ENCODE measurements at regions not wholly inside any gene's neighbourhood (a gene's known extent, or its start where the extent isn't known, plus 50 kb on each side); places are given as distances from the start of the nearest gene placed in this dataset.
A peak's percentile ranks its signal among the peaks of the same experiment; 100 is the strongest.

- no peak for DNase-seq
- in situ Hi-C loops (cut with MboI; ENCODE audit: low pct_unique_long_range_greater_than_20kb, low sequenced_read_pairs) = no loop called here
These were observed 475.0 kb upstream of the PCDH7 start for GRCh38 chr4:30245140-30245539.

GRCh38 chr4:30256116-30256832 is 463.9 kb upstream of the PCDH7 start:
- in situ Hi-C loops (cut with MboI; ENCODE audit: low pct_unique_long_range_greater_than_20kb, low sequenced_read_pairs) = no loop called here
- no peak for DNase-seq

DNA sequence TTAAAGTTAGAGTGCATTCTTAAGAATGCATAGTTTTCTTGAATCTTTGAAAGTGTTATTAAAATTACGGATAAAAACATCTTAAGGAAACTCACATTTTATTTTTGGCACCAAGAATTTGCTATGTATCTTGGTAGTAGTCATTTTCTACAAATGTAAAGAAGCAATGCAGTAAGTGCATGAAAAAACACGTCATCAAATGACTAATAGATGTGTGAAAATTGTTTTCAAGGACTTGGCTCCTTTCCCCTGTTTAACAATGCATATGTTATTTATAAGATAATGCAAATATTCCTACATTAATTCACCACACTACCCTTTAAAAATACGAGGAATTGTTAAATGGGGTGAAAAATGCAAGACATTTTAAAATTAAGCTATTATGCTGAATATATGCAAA is 461.2 kb upstream of the PCDH7 start:
- in situ Hi-C loops (cut with MboI; ENCODE audit: low pct_unique_long_range_greater_than_20kb, low sequenced_read_pairs) = no loop called here
- no peak for DNase-seq

DNA sequence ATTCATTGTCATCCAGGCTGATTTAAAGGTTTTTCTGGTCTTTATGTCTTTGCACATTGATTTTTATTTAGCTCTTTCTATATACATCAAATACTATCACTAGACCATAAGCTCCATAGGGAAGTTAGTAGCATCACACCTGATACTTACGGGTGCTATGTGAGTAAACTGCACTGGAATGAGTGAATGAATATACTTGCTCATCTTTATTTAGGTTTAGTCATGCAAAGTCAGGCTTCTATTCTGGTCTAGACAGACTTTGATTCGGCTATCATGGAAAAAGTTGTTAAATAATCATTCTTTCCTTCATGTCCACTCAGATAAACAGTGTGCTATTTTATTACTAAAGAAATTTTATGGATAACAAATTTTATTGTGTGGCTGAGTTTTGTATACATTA is 457.8 kb upstream of the PCDH7 start:
- no peak for DNase-seq

DNA sequence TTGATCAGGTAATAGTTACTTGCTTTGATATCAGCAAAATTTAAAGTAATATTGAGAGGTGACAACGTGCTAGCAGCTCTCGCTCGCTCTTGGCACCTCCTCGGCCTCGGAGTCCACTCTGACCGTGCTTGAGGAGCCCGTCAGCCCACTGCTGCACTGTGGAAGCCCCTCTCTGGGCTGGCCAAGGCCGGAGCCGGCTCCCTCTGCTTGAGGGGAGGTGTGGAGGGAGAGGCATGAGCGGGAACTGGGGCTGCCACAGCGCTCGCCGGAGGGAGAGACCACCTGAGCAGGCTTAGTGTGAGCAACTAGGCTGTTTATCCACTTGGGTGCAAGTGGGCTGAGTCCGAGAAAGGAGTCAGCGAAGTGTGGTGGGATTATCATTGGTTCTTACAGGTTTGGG is 455.7 kb upstream of the PCDH7 start:
- in situ Hi-C loops (cut with MboI; ENCODE audit: low pct_unique_long_range_greater_than_20kb, low sequenced_read_pairs) = no loop called here
- DNase-seq = no peak

More for the DNA sequence above, 457.8 kb upstream of the PCDH7 start:
- in situ Hi-C loops (cut with MboI; ENCODE audit: low pct_unique_long_range_greater_than_20kb, low sequenced_read_pairs) = no loop called here

- DNase-seq = no peak
- in situ Hi-C loops (cut with MboI; ENCODE audit: low pct_unique_long_range_greater_than_20kb, low sequenced_read_pairs) = no loop called here
These were observed 454.5 kb upstream of the PCDH7 start for GRCh38 chr4:30265716-30266115.

GRCh38 chr4:30268370-30268769 is 451.8 kb upstream of the PCDH7 start:
- DNase-seq = no peak
- in situ Hi-C loops (cut with MboI; ENCODE audit: low pct_unique_long_range_greater_than_20kb, low sequenced_read_pairs) = no loop called here

DNA sequence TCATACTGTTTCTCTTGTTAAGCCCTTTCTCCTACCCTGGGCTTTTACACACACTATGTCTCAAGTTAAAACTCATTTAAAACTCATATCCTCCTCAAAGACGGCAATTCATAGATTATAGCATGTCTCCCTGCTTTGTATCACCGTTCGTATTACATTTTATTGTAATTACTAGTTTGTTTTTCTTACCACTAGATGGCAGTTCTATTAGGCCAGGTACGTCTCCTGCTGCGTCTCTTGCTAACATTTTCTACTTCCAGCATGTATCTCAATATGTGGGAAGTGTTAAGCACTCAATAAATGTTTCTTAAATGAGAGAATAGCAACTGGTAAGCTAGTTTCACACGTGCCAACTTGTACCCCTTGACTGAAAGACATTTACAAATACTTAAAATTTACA is 450.3 kb upstream of the PCDH7 start:
- in situ Hi-C loops (cut with MboI; ENCODE audit: low pct_unique_long_range_greater_than_20kb, low sequenced_read_pairs) = no loop called here
- no peak for DNase-seq

GRCh38 chr4:30281986-30282385 is 438.2 kb upstream of the PCDH7 start:
- in situ Hi-C loops (cut with MboI; ENCODE audit: low pct_unique_long_range_greater_than_20kb, low sequenced_read_pairs) = no loop called here
- no peak for DNase-seq

DNA sequence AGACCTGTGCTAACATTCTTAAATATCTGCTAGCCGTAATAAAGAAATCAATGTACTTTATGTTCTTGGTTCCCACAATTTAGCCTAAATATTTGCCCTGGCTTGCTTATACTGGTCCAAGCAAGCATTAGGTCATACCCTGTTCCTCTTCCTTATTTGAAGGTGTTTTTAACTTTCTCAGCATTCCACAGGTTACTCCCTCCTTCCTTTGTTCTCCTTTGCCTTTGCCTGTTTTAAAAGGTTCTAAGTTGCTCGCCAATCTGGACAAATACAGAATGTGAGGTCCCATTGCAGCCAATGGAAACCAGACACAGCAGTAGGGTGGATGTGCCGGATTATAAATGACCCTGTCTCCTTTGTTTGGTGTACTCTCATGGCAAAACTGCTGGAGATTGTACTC is 436.8 kb upstream of the PCDH7 start:
- no peak for DNase-seq
- in situ Hi-C loops (cut with MboI; ENCODE audit: low pct_unique_long_range_greater_than_20kb, low sequenced_read_pairs) = no loop called here

- in situ Hi-C loops (cut with MboI; ENCODE audit: low pct_unique_long_range_greater_than_20kb, low sequenced_read_pairs) = no loop called here
- no peak for DNase-seq
These were observed 425.9 kb upstream of the PCDH7 start for GRCh38 chr4:30294295-30294694.

DNA sequence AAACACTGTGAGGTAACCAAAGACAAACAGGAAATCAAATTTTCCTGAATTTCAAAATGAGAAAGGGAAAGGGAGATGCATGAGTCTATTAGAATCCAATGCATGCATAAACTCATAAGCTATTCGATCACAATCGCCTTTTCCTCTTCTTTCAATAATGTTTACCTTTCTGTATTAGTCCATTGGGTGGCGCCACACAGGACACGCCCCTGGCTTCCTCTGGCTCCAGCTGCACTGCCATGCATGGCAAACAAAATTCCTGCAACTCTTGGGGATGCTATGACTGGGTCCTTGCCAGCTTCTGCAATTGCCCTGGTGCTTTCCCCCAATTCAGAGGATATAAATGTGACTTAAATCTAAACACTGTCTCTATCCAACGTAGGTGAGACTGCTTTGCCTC is 424.5 kb upstream of the PCDH7 start:
- in situ Hi-C loops (cut with MboI; ENCODE audit: low pct_unique_long_range_greater_than_20kb, low sequenced_read_pairs) = no loop called here
- no peak for DNase-seq

DNA sequence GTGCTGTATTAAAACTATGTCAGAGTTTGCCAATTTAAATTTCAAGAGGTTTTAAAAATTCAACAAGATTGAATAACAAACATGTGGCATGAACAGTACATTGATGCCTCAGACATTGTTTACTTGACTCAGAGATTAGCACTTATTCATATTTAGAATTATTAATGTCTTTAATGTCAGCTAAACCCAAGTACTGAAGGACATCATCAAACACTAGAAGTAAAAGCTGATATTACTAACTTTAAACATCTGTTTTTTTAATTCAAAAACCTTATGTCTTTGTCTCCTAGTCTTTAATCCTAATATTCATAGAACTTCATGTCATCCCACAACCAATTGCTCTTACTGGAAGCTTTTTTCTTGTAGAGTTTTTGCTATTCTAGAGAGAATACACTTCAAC is 406.2 kb upstream of the PCDH7 start:
- in situ Hi-C loops (cut with MboI; ENCODE audit: low pct_unique_long_range_greater_than_20kb, low sequenced_read_pairs) = no loop called here
- no peak for DNase-seq

- no peak for DNase-seq
- in situ Hi-C loops (cut with MboI; ENCODE audit: low pct_unique_long_range_greater_than_20kb, low sequenced_read_pairs) = no loop called here
These were observed 389.1 kb upstream of the PCDH7 start for GRCh38 chr4:30330894-30331652.

- no peak for DNase-seq
- in situ Hi-C loops (cut with MboI; ENCODE audit: low pct_unique_long_range_greater_than_20kb, low sequenced_read_pairs) = no loop called here
These were observed 378.4 kb upstream of the PCDH7 start for GRCh38 chr4:30341731-30342130.

DNA sequence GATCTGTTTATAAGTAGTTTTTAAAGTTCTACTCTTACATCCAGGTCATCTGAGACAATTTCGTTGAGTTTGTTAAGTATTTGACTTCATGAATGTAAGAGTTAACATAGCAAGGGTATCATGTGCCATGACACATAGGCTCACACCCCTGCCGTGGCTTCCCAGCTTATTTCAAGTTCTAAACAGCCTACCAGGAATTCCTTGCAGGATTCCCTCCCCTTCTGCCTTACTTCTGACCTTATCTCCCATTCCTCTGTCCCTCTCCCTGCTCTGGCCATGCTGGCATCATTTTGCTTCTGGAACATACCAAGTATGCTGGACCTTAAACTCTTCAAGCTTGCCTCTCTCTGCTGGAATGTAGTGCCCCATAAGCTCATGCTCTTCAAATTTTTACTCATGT is 369.9 kb upstream of the PCDH7 start:
- in situ Hi-C loops (cut with MboI; ENCODE audit: low pct_unique_long_range_greater_than_20kb, low sequenced_read_pairs) = no loop called here
- no peak for DNase-seq

DNA sequence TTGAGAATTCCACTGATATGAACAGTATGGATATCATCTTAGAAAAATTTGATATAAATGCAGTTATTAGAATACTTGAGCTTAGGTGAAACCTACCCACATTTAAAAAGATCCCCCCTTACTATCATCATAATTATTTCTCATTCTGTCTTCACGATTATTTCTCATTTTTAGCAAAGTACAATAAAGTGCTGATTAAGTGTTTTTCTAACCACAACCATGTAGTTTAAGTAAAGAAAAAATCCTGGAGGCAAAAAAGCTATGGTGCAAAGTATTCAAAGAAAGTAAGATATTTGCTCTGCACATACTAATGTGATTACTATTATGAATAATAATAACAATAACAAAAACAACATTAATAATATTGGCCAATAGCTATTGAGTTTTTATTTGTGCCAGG is 365.6 kb upstream of the PCDH7 start:
- in situ Hi-C loops (cut with MboI; ENCODE audit: low pct_unique_long_range_greater_than_20kb, low sequenced_read_pairs) = no loop called here

GRCh38 chr4:30362436-30362835 is 357.7 kb upstream of the PCDH7 start:
- in situ Hi-C loops (cut with MboI; ENCODE audit: low pct_unique_long_range_greater_than_20kb, low sequenced_read_pairs) = no loop called here
- DNase-seq = no peak

More for the DNA sequence above, 365.6 kb upstream of the PCDH7 start:
- no peak for DNase-seq

DNA sequence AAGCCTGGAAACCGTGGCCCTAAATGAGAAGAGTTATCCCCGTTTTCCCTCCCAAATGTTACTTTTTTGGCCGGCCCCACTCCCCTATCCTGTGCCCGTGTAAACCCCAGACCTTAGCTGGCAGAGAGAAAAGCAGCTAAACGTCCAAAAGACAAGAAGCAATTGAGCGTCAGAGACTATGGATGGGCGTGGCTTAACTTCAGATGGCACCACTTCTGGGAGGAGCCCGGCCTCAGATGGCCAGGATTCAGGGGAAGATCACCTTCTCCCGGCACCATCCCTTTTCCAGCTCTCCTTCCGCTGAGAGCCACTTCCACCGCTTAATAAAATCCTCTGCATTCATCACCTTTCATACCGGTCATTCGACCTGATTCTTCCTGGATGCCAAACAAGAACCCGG is 350.1 kb upstream of the PCDH7 start:
- in situ Hi-C loops (cut with MboI; ENCODE audit: low pct_unique_long_range_greater_than_20kb, low sequenced_read_pairs) = no loop called here

DNA sequence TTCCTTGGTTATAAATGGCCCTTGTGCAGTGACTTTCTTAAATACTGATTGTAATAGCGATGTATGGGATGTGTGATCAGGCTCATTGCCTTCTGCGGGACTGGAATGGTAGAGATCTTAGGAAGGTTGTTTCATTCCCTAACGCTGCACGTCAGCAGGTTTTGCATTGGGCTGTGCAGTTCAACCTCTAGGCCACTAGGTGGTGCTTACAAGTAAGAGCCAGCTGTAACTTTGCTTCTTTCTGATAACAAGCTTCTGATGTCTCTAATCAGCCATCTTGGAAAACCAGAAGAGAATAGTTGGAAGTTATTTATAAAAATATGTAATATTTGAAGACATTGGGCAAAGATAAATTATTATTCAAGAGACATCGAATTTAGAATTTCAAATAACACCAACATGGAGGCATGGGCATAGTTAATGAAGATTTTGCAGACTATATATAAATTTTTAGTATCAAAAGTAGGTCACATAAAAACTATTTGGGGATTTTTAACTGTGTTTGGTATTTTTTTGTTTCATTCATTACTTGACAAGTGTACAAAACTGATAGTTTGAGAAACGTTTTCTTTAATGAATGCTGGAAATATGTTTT is 339.7 kb upstream of the PCDH7 start:
- DNase-seq = peak; percentile 54
- in situ Hi-C loops (cut with MboI; ENCODE audit: low pct_unique_long_range_greater_than_20kb, low sequenced_read_pairs) = no loop called here

More for the DNA sequence above, 350.1 kb upstream of the PCDH7 start:
- DNase-seq = no peak

All from KBM-7 (cell line).